ENCODE measurements at regions not wholly inside any gene's neighbourhood (a gene's known extent, or its start where the extent isn't known, plus 50 kb on each side); places are given as distances from the start of the nearest gene placed in this dataset.
A peak's percentile ranks its signal among the peaks of the same experiment; 100 is the strongest.

DNA sequence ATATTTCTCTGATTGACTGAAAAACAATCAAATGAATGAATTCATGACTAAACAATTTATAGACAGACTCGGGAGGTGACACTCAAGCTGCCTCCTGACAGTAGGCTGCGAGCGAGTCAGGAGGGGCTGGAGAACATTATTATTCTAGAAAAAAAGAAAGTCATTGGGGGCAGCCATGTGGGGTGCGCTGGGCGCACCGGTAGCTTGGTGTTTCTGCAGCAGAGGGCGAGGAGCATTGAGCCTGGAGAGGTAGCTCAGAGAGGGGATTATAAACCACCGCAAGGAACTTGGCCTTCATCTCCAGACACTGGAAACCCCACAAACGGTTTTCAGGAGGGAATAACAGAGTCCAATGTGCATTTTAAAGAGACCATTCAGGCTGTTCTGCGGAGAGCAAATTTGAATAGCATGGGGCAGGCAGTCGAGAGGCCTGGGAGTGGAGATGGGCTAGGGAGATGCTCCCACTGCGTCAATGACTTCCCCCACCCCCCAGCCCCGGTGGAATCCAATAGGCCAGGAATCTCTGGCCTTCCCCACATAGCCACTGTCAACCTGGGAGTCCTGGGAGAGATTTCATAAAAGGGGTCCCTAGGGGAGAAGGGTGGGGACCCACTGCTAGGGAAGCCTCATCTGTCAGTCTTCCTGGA, 168.3 kb downstream of the BCOR start:
- TF ChIP-seq CTCF (conservative IDR thresholded peaks at IDR 0.05; ENCODE audit: low read depth, low read length), result no peak
- no peak for DNase-seq (ENCODE audit: low read depth)
- no peak overlapping the region for H3K4me3 ChIP-seq (ENCODE audit: low read depth, low read length)

- DNase-seq (ENCODE audit: low read depth), result no peak
- no peak for TF ChIP-seq CTCF (conservative IDR thresholded peaks at IDR 0.05; ENCODE audit: low read depth, low read length)
- H3K4me3 ChIP-seq (ENCODE audit: low read depth, low read length), result no peak overlapping the region
Observed at GRCh38 chrX:39930786-39931528, 166.8 kb downstream of the BCOR start.

GRCh38 chrX:39931529-39932282, 166.1 kb downstream of the BCOR start:
- no peak for DNase-seq (ENCODE audit: low read depth)
- H3K4me3 ChIP-seq (ENCODE audit: low read depth, low read length), result no peak overlapping the region
- no peak for TF ChIP-seq CTCF (conservative IDR thresholded peaks at IDR 0.05; ENCODE audit: low read depth, low read length)

- peak; percentile 49 for TF ChIP-seq CTCF (conservative IDR thresholded peaks at IDR 0.05; ENCODE audit: low read depth, low read length)
- no peak overlapping the region for H3K4me3 ChIP-seq (ENCODE audit: low read depth, low read length)
- peak; percentile 65 for DNase-seq (ENCODE audit: low read depth)
Observed at GRCh38 chrX:39935411-39936064, 162.2 kb downstream of the BCOR start.

GRCh38 chrX:39936886-39937770, 160.6 kb downstream of the BCOR start:
- TF ChIP-seq CTCF (conservative IDR thresholded peaks at IDR 0.05; ENCODE audit: low read depth, low read length), result no peak
- DNase-seq (ENCODE audit: low read depth), result no peak
- H3K4me3 ChIP-seq (ENCODE audit: low read depth, low read length), result no peak overlapping the region

GRCh38 chrX:39938466-39938865, 159.3 kb downstream of the BCOR start:
- no peak for TF ChIP-seq CTCF (conservative IDR thresholded peaks at IDR 0.05; ENCODE audit: low read depth, low read length)
- no peak overlapping the region for H3K4me3 ChIP-seq (ENCODE audit: low read depth, low read length)

More at GRCh38 chrX:39938466-39938865, 159.3 kb downstream of the BCOR start:
- DNase-seq (ENCODE audit: low read depth), result no peak

All from choroid plexus epithelial cell (primary cell).